SK-N-SH (cell line): ENCODE measurements at regions not wholly inside any gene's neighbourhood (a gene's known extent, or its start where the extent isn't known, plus 50 kb on each side); places are given as distances from the start of the nearest gene placed in this dataset.

Source experiments
- CTCF ChIA-PET: fragments of 300-600, 350-600 bp; formaldehyde crosslinking; extraction: SDS; loops from one replicate; lab custom pipeline; 2021; lab: Yijun Ruan, JAX
- POLR2A ChIA-PET: fragments of 350-600 bp; sonication (Branson Sonifier 250); formaldehyde crosslinking; extraction: SDS; loops from one replicate; lab custom pipeline; 2020; ENCODE audit warnings: antibody characterized with exemption, inconsistent platforms; lab: Yijun Ruan, JAX
- DNase-seq: peaks from one replicate; pipeline ENCODE4 v3.0.0; 2012
- H2AFZ ChIP-seq: fragments of 200-600 bp; sonication (generic); 2 replicates; pipeline ENCODE4 v1.8.1; 2016; ENCODE audit warnings: antibody characterized with exemption, mild to moderate bottlenecking, low read depth
- H3F3A ChIP-seq: fragments of 200-600 bp; sonication (generic); replicated peaks from 2 replicates; pipeline ENCODE3; 2016; ENCODE audit warnings: antibody characterized with exemption, mild to moderate bottlenecking; ENCODE audit not compliant: insufficient read depth
- H3K27ac ChIP-seq, 2 experiments: fragments of 200-500 bp in 1 of 2; fragments of 200-600 bp in 1 of 2; sonication (Bioruptor generic) in 1 of 2; sonication (generic), shearing (Covaris generic) in 1 of 2; 2 replicates each; pipeline versions ENCODE4 v1.5.1 to v1.6.1; 2014 to 2016; ENCODE audit warnings: low read depth in 2 of 2, inconsistent platforms in 1 of 2, low read length in 1 of 2, mild to moderate bottlenecking in 1 of 2, mixed read lengths in 1 of 2
- H3K27me3 ChIP-seq: fragments of 200-600 bp; sonication (generic), shearing (Covaris generic); 2 replicates; pipeline ENCODE4 v1.6.1; 2016; ENCODE audit warnings: mixed run types; ENCODE audit not compliant: insufficient read depth
- H3K36me3 ChIP-seq, 2 experiments: fragments of 200-500 bp in 1 of 2; fragments of 200-600 bp in 1 of 2; sonication (Bioruptor generic) in 1 of 2; sonication (generic) in 1 of 2; replicated peaks in 1 of 2; 2 replicates each; pipeline versions ENCODE3 to v1.5.1; 2014 to 2016; ENCODE audit warnings: low read length in 1 of 2, mild to moderate bottlenecking in 1 of 2; ENCODE audit not compliant: insufficient read depth in 2 of 2, control insufficient read depth in 1 of 2
- H3K4me1 ChIP-seq, 2 experiments: fragments of 200-500 bp in 1 of 2; fragments of 200-600 bp in 1 of 2; sonication (Bioruptor generic) in 1 of 2; sonication (generic), shearing (Covaris generic) in 1 of 2; 2 replicates each; pipeline versions ENCODE4 v1.5.1 to v1.6.1; 2014 to 2016; ENCODE audit warnings: low read depth in 1 of 2, low read length in 1 of 2, mixed run types in 1 of 2; ENCODE audit not compliant: insufficient read depth in 2 of 2, control insufficient read depth in 1 of 2
- H3K4me2 ChIP-seq: fragments of 200-600 bp; sonication (generic), shearing (Covaris generic); 2 replicates; pipeline ENCODE4 v1.6.1; 2017; ENCODE audit warnings: mixed run types
- H3K4me3 ChIP-seq, 2 experiments: fragments of 200-500 bp in 1 of 2; fragments of 200-600 bp in 1 of 2; sonication (Bioruptor generic) in 1 of 2; sonication (generic), shearing (Covaris generic) in 1 of 2; 2 replicates each; pipeline versions ENCODE4 v1.5.1 to v1.8.1; 2014 to 2016; ENCODE audit warnings: low read depth in 2 of 2, inconsistent platforms in 1 of 2, low read length in 1 of 2, mild to moderate bottlenecking in 1 of 2, mixed read lengths in 1 of 2, moderate library complexity in 1 of 2
- H3K79me2 ChIP-seq: fragments of 200-600 bp; sonication (generic); 2 replicates; pipeline ENCODE4 v1.8.1; 2017; ENCODE audit warnings: mild to moderate bottlenecking; ENCODE audit not compliant: insufficient read depth
- H3K9ac ChIP-seq: fragments of 200-600 bp; sonication (generic); 2 replicates; pipeline ENCODE4 v1.6.1; 2017; ENCODE audit warnings: mixed run types
- H3K9me2 ChIP-seq: fragments of 200-600 bp; sonication (generic); 2 replicates; pipeline ENCODE4 v1.6.1; 2017; ENCODE audit warnings: mixed run types
- H3K9me3 ChIP-seq: fragments of 200-600 bp; sonication (generic); 2 replicates; pipeline ENCODE4 v1.6.1; 2017; ENCODE audit warnings: mixed run types, mild to moderate bottlenecking, moderate library complexity
- H4K20me1 ChIP-seq: fragments of 200-600 bp; sonication (generic); 2 replicates; pipeline ENCODE4 v1.6.1; 2017; ENCODE audit warnings: mild to moderate bottlenecking, mixed run types; ENCODE audit not compliant: insufficient read depth
- ELF1 ChIP-seq: IDR thresholded peaks from 2 replicates; pipeline ENCODE4 v1.4.0; 2012
- EP300 ChIP-seq, 2 experiments: IDR thresholded peaks; 2 replicates each; pipeline versions ENCODE4 v1.4.0 to v1.6.1; 2012; ENCODE audit warnings: borderline replicate concordance in 1 of 2, low read depth in 1 of 2, low read length in 1 of 2
- EZH2phosphoT487 ChIP-seq: fragments of 200-600 bp; sonication (generic); IDR thresholded peaks from 2 replicates; pipeline ENCODE4 v1.6.1; 2017; ENCODE audit warnings: low read depth, mixed run types, mild to moderate bottlenecking, antibody characterized with exemption, moderate library complexity, borderline replicate concordance
- FOSL2 ChIP-seq: IDR thresholded peaks from 2 replicates; pipeline ENCODE4 v1.4.0; 2012; ENCODE audit warnings: low read depth, mild to moderate bottlenecking, moderate library complexity, borderline replicate concordance
- GATA2 ChIP-seq: sonication (generic); formaldehyde crosslinking; IDR thresholded peaks from 2 replicates; pipeline ENCODE4 v1.5.0; 2020; ENCODE audit warnings: mild to moderate bottlenecking, missing genetic modification reagents
- JUND ChIP-seq: IDR thresholded peaks from 2 replicates; pipeline ENCODE4 v1.4.0; 2012
- MXI1 ChIP-seq: IDR thresholded peaks from 2 replicates; pipeline ENCODE4 v1.6.1; 2012; ENCODE audit warnings: mild to moderate bottlenecking, low read depth, low read length, improper control_type of control experiment
- NFIC ChIP-seq: IDR thresholded peaks from 2 replicates; pipeline ENCODE4 v1.4.0; 2012; ENCODE audit warnings: borderline replicate concordance
- POLR2AphosphoS5 ChIP-seq: IDR thresholded peaks from 2 replicates; pipeline ENCODE4 v1.6.1; 2012; ENCODE audit warnings: low read depth, low read length
- RXRA ChIP-seq: IDR thresholded peaks from 2 replicates; pipeline ENCODE4 v1.4.0; 2012; ENCODE audit warnings: low read depth, mild to moderate bottlenecking, borderline replicate concordance
- TAF1 ChIP-seq: IDR thresholded peaks from 2 replicates; pipeline ENCODE4 v1.6.1; 2012; ENCODE audit warnings: low read depth, mild to moderate bottlenecking, low read length, moderate library complexity, borderline replicate concordance
- TCF12 ChIP-seq: IDR thresholded peaks from 2 replicates; pipeline ENCODE4 v1.4.0; 2012
- TEAD4 ChIP-seq: IDR thresholded peaks from 2 replicates; pipeline ENCODE4 v1.4.0; 2012; ENCODE audit warnings: mild to moderate bottlenecking, borderline replicate concordance; ENCODE audit not compliant: insufficient read depth
- WGBS: methylation state at CpG from one replicate; pipeline ENCODE4 v1.1.6; 2017; ENCODE audit warnings: low lambda C conversion rate; 5-methylcytosine and 5-hydroxymethylcytosine counted together
- TF ChIP-seq, protein P1 (sequence below): fragments of 150-350 bp; IDR thresholded peaks from 2 replicates; pipeline ENCODE4 v1.6.1; 2016; ENCODE audit warnings: mild to moderate bottlenecking, low read depth, low read length
- TF ChIP-seq, protein P2 (sequence below): IDR thresholded peaks from 2 replicates; pipeline ENCODE4 v1.4.0; 2012; ENCODE audit warnings: low read depth
- TF ChIP-seq, protein P3 (sequence below): fragments of 200-600 bp; sonication (generic); IDR thresholded peaks from 2 replicates; pipeline ENCODE4 v1.6.1; 2017; ENCODE audit warnings: antibody characterized with exemption, mild to moderate bottlenecking, moderate library complexity

GRCh38 chr5:5581080-5581479 is 158.6 kb downstream of the ICE1 start:
- WGBS = 13% methylated on average over 3 of the region's 3 CpGs
- CTCF ChIA-PET = no interaction called here

GRCh38 chr5:5576744-5577143 is 154.3 kb downstream of the ICE1 start:
- POLR2A ChIA-PET = no interaction called here
- H3K27ac ChIP-seq = no peak overlapping the region
- no peaks in the 10 kb centered on the region for H4K20me1 ChIP-seq
- peaks cover 0 to 15% of the 10 kb centered on the region in 2 experiments; a peak in 1 of 4 replicates for H3K4me1 ChIP-seq
- no peak for DNase-seq
- CTCF ChIA-PET = interaction anchor here (1.7 kb wide), 1 partner anchor 10 kb away, joined by 4 read pairs; no protein-coding TSS in a partner anchor
- no peak overlapping the region for H3K4me2 ChIP-seq
- WGBS = 53% methylated on average over 5 of the region's 6 CpGs
- TF ChIP-seq POLR2AphosphoS5 = no peak
- H3K36me3 ChIP-seq = no peaks in the 10 kb centered on the region
- no peak overlapping the region for H3K9ac ChIP-seq
- no peaks in the 10 kb centered on the region for H3K9me2 ChIP-seq
- H3K27me3 ChIP-seq = no peaks in the 10 kb centered on the region
- H3K9me3 ChIP-seq = no peaks in the 10 kb centered on the region
- no peak overlapping the region for H3K4me3 ChIP-seq
- no peaks in the 10 kb centered on the region for H3K79me2 ChIP-seq
- H2AFZ ChIP-seq = no peak overlapping the region
- no peaks in the 10 kb centered on the region for H3F3A ChIP-seq

More at GRCh38 chr5:5581080-5581479, 158.6 kb downstream of the ICE1 start:
- no peaks in the 10 kb centered on the region for H3K36me3 ChIP-seq
- no peak overlapping the region; a peak in 1 of 4 replicates for H3K27ac ChIP-seq
- peaks cover 0 to 8% of the 10 kb centered on the region in 2 experiments; a peak in 1 of 4 replicates for H3K4me1 ChIP-seq
- TF ChIP-seq JUND = no peak
- TF ChIP-seq, protein P1, sequence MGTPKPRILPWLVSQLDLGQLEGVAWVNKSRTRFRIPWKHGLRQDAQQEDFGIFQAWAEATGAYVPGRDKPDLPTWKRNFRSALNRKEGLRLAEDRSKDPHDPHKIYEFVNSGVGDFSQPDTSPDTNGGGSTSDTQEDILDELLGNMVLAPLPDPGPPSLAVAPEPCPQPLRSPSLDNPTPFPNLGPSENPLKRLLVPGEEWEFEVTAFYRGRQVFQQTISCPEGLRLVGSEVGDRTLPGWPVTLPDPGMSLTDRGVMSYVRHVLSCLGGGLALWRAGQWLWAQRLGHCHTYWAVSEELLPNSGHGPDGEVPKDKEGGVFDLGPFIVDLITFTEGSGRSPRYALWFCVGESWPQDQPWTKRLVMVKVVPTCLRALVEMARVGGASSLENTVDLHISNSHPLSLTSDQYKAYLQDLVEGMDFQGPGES = no peak
- TF ChIP-seq, protein P2, sequence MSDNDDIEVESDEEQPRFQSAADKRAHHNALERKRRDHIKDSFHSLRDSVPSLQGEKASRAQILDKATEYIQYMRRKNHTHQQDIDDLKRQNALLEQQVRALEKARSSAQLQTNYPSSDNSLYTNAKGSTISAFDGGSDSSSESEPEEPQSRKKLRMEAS = no peak
- TF ChIP-seq TEAD4 = no peak
- TF ChIP-seq TCF12 = no peak
- TF ChIP-seq NFIC = no peak
- TF ChIP-seq EZH2phosphoT487 = no peak
- H3K27me3 ChIP-seq = no peaks in the 10 kb centered on the region
- 0 out of 2 replicates have a peak, but pooled peaks cover 4% of the 10 kb centered on the region for H3K9me3 ChIP-seq
- H3K4me3 ChIP-seq = no peak overlapping the region
- no peak for DNase-seq
- no peak overlapping the region for H3K9ac ChIP-seq
- POLR2A ChIA-PET = no interaction called here
- H3K79me2 ChIP-seq = no peaks in the 10 kb centered on the region
- H3K4me2 ChIP-seq = no peak overlapping the region
- no peak overlapping the region for H2AFZ ChIP-seq
- no peaks in the 10 kb centered on the region for H4K20me1 ChIP-seq
- H3F3A ChIP-seq = no peaks in the 10 kb centered on the region
- H3K9me2 ChIP-seq = no peaks in the 10 kb centered on the region

DNA sequence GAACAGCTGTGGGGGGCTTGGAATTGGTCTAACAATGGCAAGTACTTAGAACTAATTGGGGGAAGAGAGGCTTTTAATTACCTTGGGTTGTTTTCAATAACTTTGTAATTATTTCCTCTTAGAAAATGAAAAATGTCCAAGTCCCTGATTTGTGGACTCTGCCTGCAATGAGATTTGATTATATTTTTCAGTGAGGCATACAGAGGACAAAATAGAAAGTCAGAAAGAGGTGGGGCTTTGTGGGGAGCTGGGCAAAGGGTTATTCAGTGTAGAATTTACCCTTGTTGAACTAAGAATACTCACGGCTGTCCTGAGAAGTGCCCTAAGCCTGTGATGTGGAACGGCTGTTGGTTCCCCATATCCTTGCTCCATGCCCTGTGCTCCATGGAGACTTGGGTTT is 153.0 kb downstream of the ICE1 start:
- no peak overlapping the region for H3K4me2 ChIP-seq
- H3K4me3 ChIP-seq = no peak overlapping the region
- H3K9me2 ChIP-seq = no peaks in the 10 kb centered on the region
- ChIA-PET CTCF (no interaction called here), POLR2A (no interaction called here)
- no peaks in the 10 kb centered on the region for H3K27me3 ChIP-seq
- WGBS = 36% methylated on average over 2 of the region's 2 CpGs
- DNase-seq = no peak
- H3F3A ChIP-seq = no peaks in the 10 kb centered on the region
- H2AFZ ChIP-seq = no peak overlapping the region
- H4K20me1 ChIP-seq = no peaks in the 10 kb centered on the region
- H3K9ac ChIP-seq = no peak overlapping the region
- H3K36me3 ChIP-seq = no peaks in the 10 kb centered on the region
- no peaks in the 10 kb centered on the region for H3K9me3 ChIP-seq
- H3K79me2 ChIP-seq = no peaks in the 10 kb centered on the region
- no peak overlapping the region for H3K27ac ChIP-seq
- TF ChIP-seq, protein P2 = no peak
- no peak for TF ChIP-seq MXI1
- no peak for TF ChIP-seq EP300 (IDR thresholded peaks at IDR 0.05; ENCODE audit: borderline replicate concordance in 1 of 2, low read depth in 1 of 2, low read length in 1 of 2)
- no peak for TF ChIP-seq GATA2 (CRISPR knock-in tag)
- TF ChIP-seq, protein P3, sequence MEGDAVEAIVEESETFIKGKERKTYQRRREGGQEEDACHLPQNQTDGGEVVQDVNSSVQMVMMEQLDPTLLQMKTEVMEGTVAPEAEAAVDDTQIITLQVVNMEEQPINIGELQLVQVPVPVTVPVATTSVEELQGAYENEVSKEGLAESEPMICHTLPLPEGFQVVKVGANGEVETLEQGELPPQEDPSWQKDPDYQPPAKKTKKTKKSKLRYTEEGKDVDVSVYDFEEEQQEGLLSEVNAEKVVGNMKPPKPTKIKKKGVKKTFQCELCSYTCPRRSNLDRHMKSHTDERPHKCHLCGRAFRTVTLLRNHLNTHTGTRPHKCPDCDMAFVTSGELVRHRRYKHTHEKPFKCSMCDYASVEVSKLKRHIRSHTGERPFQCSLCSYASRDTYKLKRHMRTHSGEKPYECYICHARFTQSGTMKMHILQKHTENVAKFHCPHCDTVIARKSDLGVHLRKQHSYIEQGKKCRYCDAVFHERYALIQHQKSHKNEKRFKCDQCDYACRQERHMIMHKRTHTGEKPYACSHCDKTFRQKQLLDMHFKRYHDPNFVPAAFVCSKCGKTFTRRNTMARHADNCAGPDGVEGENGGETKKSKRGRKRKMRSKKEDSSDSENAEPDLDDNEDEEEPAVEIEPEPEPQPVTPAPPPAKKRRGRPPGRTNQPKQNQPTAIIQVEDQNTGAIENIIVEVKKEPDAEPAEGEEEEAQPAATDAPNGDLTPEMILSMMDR = no peak
- no peak for TF ChIP-seq ELF1
- TF ChIP-seq TEAD4 = no peak
- TF ChIP-seq RXRA = no peak
- no peak for TF ChIP-seq FOSL2
- no peak for TF ChIP-seq TCF12
- no peak for TF ChIP-seq TAF1
- TF ChIP-seq EZH2phosphoT487 = no peak
- TF ChIP-seq, all 33 proteins: peak for 0
- peaks cover 0 to 19% of the 10 kb centered on the region in 2 experiments; a peak in 1 of 4 replicates for H3K4me1 ChIP-seq
